ENCODE measurements at regions not wholly inside any gene's neighbourhood (a gene's known extent, or its start where the extent isn't known, plus 50 kb on each side); places are given as distances from the start of the nearest gene placed in this dataset.
"Not testable (repeated sequence)": the region's sequence is repeated elsewhere in the genome, so short reads cannot be mapped to it uniquely, and the experiment has no call there.

GRCh38 chr2:136319237-136319636 lies 201.3 kb upstream of the CXCR4 start:
- Histone ChIP-seq H3K36me3 (ENCODE audit: insufficient read depth, low read length) (no peaks in the 10 kb centered on the region), H3K27ac (ENCODE audit: low read length) (no peak overlapping the region)
- no peak for DNase-seq

GRCh38 chr2:136314240-136314639 lies 196.3 kb upstream of the CXCR4 start:
- DNase-seq = no peak
- H3K4me3 ChIP-seq (ENCODE audit: low read length) = no peak overlapping the region
- H3K36me3 ChIP-seq (ENCODE audit: insufficient read depth, low read length) = no peaks in the 10 kb centered on the region
- H3K27me3 ChIP-seq (ENCODE audit: low read length) = no peaks in the 10 kb centered on the region
- no peak overlapping the region for H3K9ac ChIP-seq (ENCODE audit: low read length)
- no peaks in the 10 kb centered on the region for H3K4me1 ChIP-seq (ENCODE audit: low read length)
- no peak overlapping the region for H3K27ac ChIP-seq (ENCODE audit: low read length)
- H2AFZ ChIP-seq (ENCODE audit: low read length) = no peak overlapping the region
- H3K4me2 ChIP-seq (ENCODE audit: low read depth, low read length, poor library complexity, severe bottlenecking) = no peak overlapping the region
- H3K9me2 ChIP-seq (replicated peaks; ENCODE audit: insufficient read depth, low read length) = no peaks in the 10 kb centered on the region
- H3K9me3 ChIP-seq (ENCODE audit: low read length) = no peaks in the 10 kb centered on the region
- no peaks in the 10 kb centered on the region for H4K20me1 ChIP-seq (ENCODE audit: insufficient read depth, low read depth, low read length)
- no peaks in the 10 kb centered on the region for H3K79me2 ChIP-seq (ENCODE audit: low read length)

More at GRCh38 chr2:136319237-136319636, 201.3 kb upstream of the CXCR4 start:
- Histone ChIP-seq H3K4me1 (ENCODE audit: low read length) (peaks cover 5% of the 10 kb centered on the region), H3K9me3 (ENCODE audit: low read length) (no peaks in the 10 kb centered on the region), H3K27me3 (ENCODE audit: low read length) (no peaks in the 10 kb centered on the region), H3K4me3 (ENCODE audit: low read length) (no peak overlapping the region), H3K9me2 (replicated peaks; ENCODE audit: insufficient read depth, low read length) (no peaks in the 10 kb centered on the region), H3K4me2 (ENCODE audit: low read depth, low read length, poor library complexity, severe bottlenecking) (no peak overlapping the region), H4K20me1 (ENCODE audit: insufficient read depth, low read depth, low read length) (no peaks in the 10 kb centered on the region), H3K79me2 (ENCODE audit: low read length) (no peaks in the 10 kb centered on the region), H2AFZ (ENCODE audit: low read length) (no peak overlapping the region), H3K9ac (ENCODE audit: low read length) (no peak overlapping the region)

GRCh38 chr2:136312568-136312967 lies 194.6 kb upstream of the CXCR4 start:
- not testable (repeated sequence) for H3K9me2 ChIP-seq (replicated peaks; ENCODE audit: insufficient read depth, low read length); H3K4me3 ChIP-seq (ENCODE audit: low read length); H3K4me2 ChIP-seq (ENCODE audit: low read depth, low read length, poor library complexity, severe bottlenecking); H3K27ac ChIP-seq (ENCODE audit: low read length); H4K20me1 ChIP-seq (ENCODE audit: insufficient read depth, low read depth, low read length); H2AFZ ChIP-seq (ENCODE audit: low read length); H3K9ac ChIP-seq (ENCODE audit: low read length); H3K9me3 ChIP-seq (ENCODE audit: low read length); DNase-seq; H3K4me1 ChIP-seq (ENCODE audit: low read length); H3K79me2 ChIP-seq (ENCODE audit: low read length); H3K27me3 ChIP-seq (ENCODE audit: low read length); H3K36me3 ChIP-seq (ENCODE audit: insufficient read depth, low read length)

GRCh38 chr2:136310797-136311603 lies 193.1 kb upstream of the CXCR4 start:
- H3K79me2 ChIP-seq (ENCODE audit: low read length) = no peaks in the 10 kb centered on the region
- H3K36me3 ChIP-seq (ENCODE audit: insufficient read depth, low read length) = no peaks in the 10 kb centered on the region
- no peak overlapping the region for H3K4me3 ChIP-seq (ENCODE audit: low read length)
- no peaks in the 10 kb centered on the region for H3K9me3 ChIP-seq (ENCODE audit: low read length)
- no peaks in the 10 kb centered on the region for H3K4me1 ChIP-seq (ENCODE audit: low read length)
- no peaks in the 10 kb centered on the region for H4K20me1 ChIP-seq (ENCODE audit: insufficient read depth, low read depth, low read length)
- no peaks in the 10 kb centered on the region; the same call in 1 of the 2 replicates for H3K27me3 ChIP-seq (ENCODE audit: low read length)
- H3K9ac ChIP-seq (ENCODE audit: low read length) = no peak overlapping the region
- no peak for DNase-seq
- no peak overlapping the region for H3K4me2 ChIP-seq (ENCODE audit: low read depth, low read length, poor library complexity, severe bottlenecking)
- no peaks in the 10 kb centered on the region for H3K9me2 ChIP-seq (replicated peaks; ENCODE audit: insufficient read depth, low read length)
- H3K27ac ChIP-seq (ENCODE audit: low read length) = no peak overlapping the region
- H2AFZ ChIP-seq (ENCODE audit: low read length) = no peak overlapping the region

- no peak overlapping the region for H2AFZ ChIP-seq (ENCODE audit: low read length)
- no peak overlapping the region for H3K27ac ChIP-seq (ENCODE audit: low read length)
- no peaks in the 10 kb centered on the region for H3K4me1 ChIP-seq (ENCODE audit: low read length)
- no peaks in the 10 kb centered on the region for H3K36me3 ChIP-seq (ENCODE audit: insufficient read depth, low read length)
- H4K20me1 ChIP-seq (ENCODE audit: insufficient read depth, low read depth, low read length) = no peaks in the 10 kb centered on the region
- no peaks in the 10 kb centered on the region; the same call in 1 of the 2 replicates for H3K27me3 ChIP-seq (ENCODE audit: low read length)
- no peak overlapping the region for H3K4me3 ChIP-seq (ENCODE audit: low read length)
- H3K9me3 ChIP-seq (ENCODE audit: low read length) = no peaks in the 10 kb centered on the region
- no peak overlapping the region for H3K9ac ChIP-seq (ENCODE audit: low read length)
- H3K4me2 ChIP-seq (ENCODE audit: low read depth, low read length, poor library complexity, severe bottlenecking) = no peak overlapping the region
- H3K9me2 ChIP-seq (replicated peaks; ENCODE audit: insufficient read depth, low read length) = no peaks in the 10 kb centered on the region
- H3K79me2 ChIP-seq (ENCODE audit: low read length) = no peaks in the 10 kb centered on the region
- DNase-seq = no peak
These were observed 192.1 kb upstream of the CXCR4 start for GRCh38 chr2:136310005-136310495.

- Histone ChIP-seq H3K9ac (ENCODE audit: low read length) (no peak overlapping the region), H3K4me1 (ENCODE audit: low read length) (no peaks in the 10 kb centered on the region), H4K20me1 (ENCODE audit: insufficient read depth, low read depth, low read length) (no peaks in the 10 kb centered on the region), H3K9me3 (ENCODE audit: low read length) (no peaks in the 10 kb centered on the region), H3K36me3 (ENCODE audit: insufficient read depth, low read length) (no peaks in the 10 kb centered on the region), H2AFZ (ENCODE audit: low read length) (no peak overlapping the region), H3K79me2 (ENCODE audit: low read length) (no peaks in the 10 kb centered on the region), H3K4me2 (ENCODE audit: low read depth, low read length, poor library complexity, severe bottlenecking) (no peak overlapping the region), H3K9me2 (replicated peaks; ENCODE audit: insufficient read depth, low read length) (no peaks in the 10 kb centered on the region), H3K27ac (ENCODE audit: low read length) (no peak overlapping the region), H3K27me3 (ENCODE audit: low read length) (no peaks in the 10 kb centered on the region; the same call in 1 of the 2 replicates), H3K4me3 (ENCODE audit: low read length) (no peak overlapping the region)
- DNase-seq = no peak
These were observed 190.7 kb upstream of the CXCR4 start for GRCh38 chr2:136308611-136309010.

GRCh38 chr2:136306836-136307235 lies 188.9 kb upstream of the CXCR4 start:
- no peak overlapping the region for H3K9ac ChIP-seq (ENCODE audit: low read length)
- no peaks in the 10 kb centered on the region for H4K20me1 ChIP-seq (ENCODE audit: insufficient read depth, low read depth, low read length)
- no peaks in the 10 kb centered on the region; the same call in 1 of the 2 replicates for H3K27me3 ChIP-seq (ENCODE audit: low read length)
- no peak overlapping the region for H3K4me3 ChIP-seq (ENCODE audit: low read length)
- no peaks in the 10 kb centered on the region for H3K4me1 ChIP-seq (ENCODE audit: low read length)
- no peak overlapping the region for H2AFZ ChIP-seq (ENCODE audit: low read length)
- no peaks in the 10 kb centered on the region for H3K79me2 ChIP-seq (ENCODE audit: low read length)
- no peak overlapping the region for H3K4me2 ChIP-seq (ENCODE audit: low read depth, low read length, poor library complexity, severe bottlenecking)
- no peaks in the 10 kb centered on the region for H3K9me2 ChIP-seq (replicated peaks; ENCODE audit: insufficient read depth, low read length)
- H3K9me3 ChIP-seq (ENCODE audit: low read length) = no peaks in the 10 kb centered on the region
- DNase-seq = no peak
- no peaks in the 10 kb centered on the region for H3K36me3 ChIP-seq (ENCODE audit: insufficient read depth, low read length)
- H3K27ac ChIP-seq (ENCODE audit: low read length) = no peak overlapping the region

- no peak for DNase-seq
- Histone ChIP-seq H3K4me1 (ENCODE audit: low read length) (no peaks in the 10 kb centered on the region), H3K9me3 (ENCODE audit: low read length) (no peaks in the 10 kb centered on the region), H3K9me2 (replicated peaks; ENCODE audit: insufficient read depth, low read length) (no peaks in the 10 kb centered on the region), H3K36me3 (ENCODE audit: insufficient read depth, low read length) (no peaks in the 10 kb centered on the region), H3K27me3 (ENCODE audit: low read length) (no peaks in the 10 kb centered on the region; the same call in 1 of the 2 replicates), H4K20me1 (ENCODE audit: insufficient read depth, low read depth, low read length) (no peaks in the 10 kb centered on the region), H3K4me2 (ENCODE audit: low read depth, low read length, poor library complexity, severe bottlenecking) (no peak overlapping the region), H3K4me3 (ENCODE audit: low read length) (no peak overlapping the region), H3K9ac (ENCODE audit: low read length) (no peak overlapping the region), H3K27ac (ENCODE audit: low read length) (no peak overlapping the region), H2AFZ (ENCODE audit: low read length) (no peak overlapping the region), H3K79me2 (ENCODE audit: low read length) (no peaks in the 10 kb centered on the region)
These were observed 187.7 kb upstream of the CXCR4 start for GRCh38 chr2:136305517-136306192.
